ENCODE measurements at regions not wholly inside any gene's neighbourhood (a gene's known extent, or its start where the extent isn't known, plus 50 kb on each side); places are given as distances from the start of the nearest gene placed in this dataset.

GRCh38 chr14:28061006-28061405 lies 705.6 kb upstream of the FOXG1 start:
- no peak for TF ChIP-seq POLR2A (IDR thresholded peaks at IDR 0.05; ENCODE audit: low read length)
- no peak for TF ChIP-seq GATA1 (IDR thresholded peaks at IDR 0.05; ENCODE audit: low read depth, low read length)
